GM19372 (cell line): ENCODE measurements at regions not wholly inside any gene's neighbourhood (a gene's known extent, or its start where the extent isn't known, plus 50 kb on each side); places are given as distances from the start of the nearest gene placed in this dataset.

Experiments used
- ATAC-seq: cut with Tn5 transposase; IDR thresholded peaks from one replicate; pipeline ENCODE4 v1.9.1; 2021; ENCODE audit warnings: mild to moderate bottlenecking, low read depth, moderate library complexity; ENCODE audit not compliant: unreplicated experiment

GRCh38 chr11:41955635-41956400 lies 496.4 kb upstream of the LRRC4C start:
- ATAC-seq = no peak

- no peak for ATAC-seq
Measured at GRCh38 chr11:41963406-41963805, 504.0 kb upstream of the LRRC4C start.

DNA sequence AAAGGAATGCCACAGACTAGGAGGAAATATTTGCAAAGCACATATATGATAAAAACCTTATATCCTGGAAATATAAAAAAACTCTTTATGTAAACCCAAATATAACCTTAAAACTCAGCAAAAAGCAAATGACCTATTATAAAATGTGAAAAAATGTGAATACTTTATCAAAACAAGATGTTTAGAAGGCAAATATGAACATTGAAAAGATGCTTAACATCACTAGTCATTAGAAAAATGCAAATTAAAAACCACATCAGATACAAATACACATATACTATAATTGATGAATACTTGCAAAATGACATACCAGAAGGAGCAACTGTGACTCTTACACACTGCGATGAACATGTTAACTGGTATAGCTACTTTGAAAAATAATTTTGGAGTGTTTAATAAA lies 511.2 kb upstream of the LRRC4C start:
- ATAC-seq = no peak

GRCh38 chr11:41971592-41971991 lies 512.1 kb upstream of the LRRC4C start:
- ATAC-seq = no peak

DNA sequence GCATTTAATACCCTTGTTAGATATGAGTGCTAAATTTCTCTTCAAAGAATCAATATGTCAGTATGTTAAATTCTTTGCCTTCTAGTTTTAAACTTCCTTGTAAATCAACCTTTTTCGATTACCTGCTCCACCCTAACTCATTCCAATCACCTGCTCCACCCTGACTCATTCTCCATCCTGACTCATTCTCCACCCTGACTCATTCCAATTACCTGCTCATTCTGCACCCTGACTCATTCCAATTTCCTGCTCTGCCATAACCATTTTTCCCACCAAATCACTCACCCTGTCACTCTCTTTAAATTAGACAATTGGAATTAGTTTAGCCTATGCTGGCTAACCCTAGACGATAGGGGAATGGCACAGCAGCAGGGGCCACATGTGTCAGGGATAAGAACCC lies 519.5 kb upstream of the LRRC4C start:
- ATAC-seq = no peak

DNA sequence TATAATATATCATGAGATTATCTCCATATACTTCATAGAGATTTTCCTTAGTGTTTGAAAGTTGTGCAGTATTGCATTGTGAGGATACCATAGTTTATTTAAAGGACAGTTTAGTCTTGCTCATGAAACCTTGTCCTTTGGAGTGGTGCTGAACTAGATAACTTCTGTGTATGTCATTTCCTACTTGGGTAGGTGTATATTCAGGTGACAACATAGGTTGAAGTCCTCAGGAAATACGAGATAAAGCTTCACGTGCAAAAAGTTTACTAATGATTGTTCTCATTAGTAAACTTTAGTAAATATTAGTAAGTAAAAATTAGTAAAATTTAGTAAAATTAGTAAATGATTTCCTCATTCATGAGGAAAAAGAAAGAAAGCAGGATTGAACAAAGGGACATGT lies 521.3 kb upstream of the LRRC4C start:
- no peak for ATAC-seq

DNA sequence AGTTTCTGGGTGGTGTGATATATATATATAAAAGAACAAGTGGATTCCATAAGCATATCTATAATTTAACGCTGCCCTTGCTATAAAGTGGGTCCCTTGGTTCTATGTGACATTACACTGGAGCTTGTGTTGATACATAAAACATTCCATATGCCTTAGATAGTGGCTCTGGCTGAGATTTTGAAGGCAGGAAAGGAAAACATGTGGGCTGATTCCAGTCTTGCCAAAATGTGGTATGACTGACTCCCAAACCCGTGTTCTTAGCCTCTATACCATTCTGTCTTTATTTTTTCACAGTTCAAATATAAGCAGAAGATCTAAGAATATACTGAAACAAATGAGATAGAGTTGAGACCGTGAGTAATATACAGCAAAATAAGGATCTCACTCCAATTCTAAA lies 522.8 kb upstream of the LRRC4C start:
- ATAC-seq = no peak

- ATAC-seq = no peak
Measured at GRCh38 chr11:41982975-41983374, 523.5 kb upstream of the LRRC4C start.

DNA sequence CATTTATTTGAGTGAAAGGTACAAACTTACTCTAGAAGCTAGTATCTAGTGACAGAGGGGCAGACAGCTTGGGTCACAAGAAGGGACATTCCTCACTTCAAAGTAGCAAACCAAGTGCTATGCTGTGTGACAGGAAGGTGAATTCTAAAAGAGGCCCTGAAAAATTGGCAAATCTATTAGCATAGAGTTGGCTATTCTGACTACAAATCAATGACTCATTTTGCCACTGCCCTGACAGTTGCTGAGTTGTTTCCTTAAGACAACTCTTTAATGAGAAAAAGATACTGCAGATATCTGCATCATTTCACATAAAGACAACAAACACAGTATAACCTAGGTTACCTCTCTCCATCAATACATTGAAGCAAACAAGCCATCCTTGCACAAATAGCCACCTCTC lies 524.0 kb upstream of the LRRC4C start:
- no peak for ATAC-seq

DNA sequence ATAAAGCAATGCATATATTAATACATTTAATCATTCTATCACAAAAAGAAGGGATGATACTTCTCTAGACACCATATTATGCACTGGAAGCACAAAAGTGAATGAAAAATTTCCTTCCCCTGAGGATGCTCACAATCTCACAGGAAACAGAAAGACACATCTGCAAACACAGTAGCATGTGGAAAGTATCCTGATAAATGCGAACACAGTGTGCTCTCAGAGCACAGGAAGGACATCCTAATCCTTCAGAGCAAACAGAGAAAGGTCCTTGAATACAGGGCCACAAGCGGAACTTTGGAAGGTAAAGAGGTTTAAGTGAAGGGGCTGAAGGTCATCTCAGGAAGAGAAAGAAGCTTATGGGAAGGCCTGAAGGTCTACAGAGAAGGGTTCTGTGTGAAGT lies 524.6 kb upstream of the LRRC4C start:
- ATAC-seq = no peak

- ATAC-seq = no peak
Measured at GRCh38 chr11:41985799-41986198, 526.3 kb upstream of the LRRC4C start.

DNA sequence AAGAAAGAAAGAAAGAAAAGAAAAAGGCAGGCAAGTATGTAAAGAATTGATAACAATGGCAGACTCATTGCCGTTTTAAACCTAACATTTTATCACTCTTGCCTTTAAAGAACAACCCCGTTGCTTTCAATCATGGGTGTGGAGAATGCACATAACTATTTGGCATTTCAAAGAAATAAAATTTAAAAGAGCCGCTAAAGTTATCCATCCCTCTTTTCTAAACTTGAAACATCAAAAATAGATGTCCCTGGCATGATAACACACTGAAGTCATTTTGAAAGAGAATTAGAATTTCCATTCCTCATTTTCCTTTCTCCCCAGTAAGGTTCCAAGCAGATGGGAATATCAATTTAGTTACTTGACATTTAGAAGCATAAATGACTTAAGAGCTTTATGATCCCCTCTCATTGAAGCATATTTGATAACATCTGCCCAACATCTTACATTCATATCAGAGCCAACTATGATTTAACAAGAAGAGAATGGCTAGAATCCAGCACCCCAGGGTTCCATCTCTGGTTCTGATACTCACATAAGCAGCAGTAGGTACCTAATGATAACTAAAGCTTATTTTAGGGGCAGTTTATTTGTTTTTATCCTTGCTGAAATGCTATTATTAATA lies 529.6 kb upstream of the LRRC4C start:
- no peak for ATAC-seq

DNA sequence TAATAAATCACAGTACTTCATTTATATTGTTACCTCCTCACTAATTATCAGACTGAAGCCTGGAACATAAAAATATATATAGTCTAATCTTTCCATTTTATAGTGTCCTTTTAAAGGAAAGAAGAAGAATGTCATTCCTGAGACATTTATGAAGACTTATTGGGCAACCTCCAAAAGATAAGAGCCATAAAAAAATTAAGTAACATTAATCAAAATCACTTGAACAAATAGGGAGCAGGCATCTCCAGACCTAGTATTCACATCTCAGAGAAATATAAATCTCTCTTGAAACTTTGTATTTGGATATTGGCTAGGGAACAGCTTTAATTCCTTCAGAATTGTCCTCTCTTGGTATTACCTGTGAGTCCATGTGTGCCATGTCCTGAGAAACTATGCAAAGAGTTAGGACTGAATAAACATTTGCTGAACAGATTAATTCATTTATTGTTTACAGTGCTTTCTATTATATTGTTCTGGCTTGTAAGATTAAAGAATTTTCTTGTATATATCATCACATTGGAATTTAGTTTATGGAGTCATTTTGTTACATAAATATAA lies 530.5 kb upstream of the LRRC4C start:
- no peak for ATAC-seq

DNA sequence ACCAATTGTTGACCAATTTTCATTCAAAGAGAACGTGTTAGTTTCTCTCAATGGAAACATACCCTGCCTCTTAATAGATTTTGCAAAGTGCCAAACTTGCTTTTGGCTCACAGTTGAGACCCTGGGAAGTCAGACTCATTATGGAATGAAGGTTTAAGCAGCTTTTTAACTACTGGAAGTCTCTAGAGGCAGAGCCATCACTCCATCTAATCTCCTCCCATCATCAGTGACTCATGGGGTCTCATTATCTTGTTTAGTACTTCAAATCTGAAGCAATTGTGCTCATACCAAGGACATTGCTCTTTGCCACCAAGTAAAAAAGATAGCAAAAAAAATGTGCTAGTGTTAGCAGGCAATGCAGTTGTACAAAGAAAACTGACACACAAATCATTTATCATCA lies 537.1 kb upstream of the LRRC4C start:
- no peak for ATAC-seq

DNA sequence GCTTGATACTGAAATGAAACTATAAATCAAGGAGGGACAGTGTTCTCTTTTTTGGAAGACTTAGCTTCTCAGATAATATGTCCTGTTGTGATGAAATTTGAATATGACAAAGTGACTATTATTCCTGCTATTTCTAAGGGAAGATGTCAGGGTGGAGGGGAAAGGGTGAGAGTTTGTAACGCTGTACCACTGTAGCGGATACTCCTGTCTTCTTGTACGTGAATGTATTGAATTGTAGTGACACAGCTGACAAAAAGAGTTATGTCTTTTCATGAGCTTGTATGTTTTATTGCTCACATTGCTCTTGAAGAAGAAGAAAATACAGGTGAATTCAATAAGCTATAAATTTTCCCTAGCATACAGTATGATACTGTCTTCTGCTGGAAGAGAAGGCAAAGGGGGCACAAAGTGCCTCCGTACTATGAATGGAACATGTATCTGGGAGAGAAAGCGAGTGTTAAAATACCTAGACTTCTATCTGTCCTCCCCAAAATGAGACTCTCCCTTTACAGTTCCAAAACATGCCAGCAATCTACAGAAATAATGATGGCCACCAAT lies 538.5 kb upstream of the LRRC4C start:
- no peak for ATAC-seq

DNA sequence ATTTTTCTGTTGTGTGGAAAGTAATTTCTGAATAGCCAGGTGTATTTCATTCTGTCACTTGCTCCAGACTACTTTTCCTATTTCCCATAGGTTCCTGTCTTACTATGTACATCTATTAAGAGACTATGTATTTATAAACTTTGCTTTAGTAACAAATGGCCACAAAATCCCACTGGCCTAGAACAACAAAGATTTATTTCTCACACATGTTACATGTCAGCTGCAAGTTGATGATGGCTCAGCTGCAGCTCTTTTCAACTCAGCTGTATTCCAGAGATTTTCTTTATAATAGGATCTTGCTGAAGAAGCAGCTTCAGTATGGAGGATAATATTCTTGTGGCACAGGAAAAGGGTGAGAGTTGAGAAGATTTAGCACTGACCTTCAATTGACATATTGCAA lies 539.6 kb upstream of the LRRC4C start:
- no peak for ATAC-seq

- ATAC-seq = no peak
Measured at GRCh38 chr11:42003801-42004200, 544.3 kb upstream of the LRRC4C start.

GRCh38 chr11:42006766-42007165 lies 547.3 kb upstream of the LRRC4C start:
- ATAC-seq = no peak

DNA sequence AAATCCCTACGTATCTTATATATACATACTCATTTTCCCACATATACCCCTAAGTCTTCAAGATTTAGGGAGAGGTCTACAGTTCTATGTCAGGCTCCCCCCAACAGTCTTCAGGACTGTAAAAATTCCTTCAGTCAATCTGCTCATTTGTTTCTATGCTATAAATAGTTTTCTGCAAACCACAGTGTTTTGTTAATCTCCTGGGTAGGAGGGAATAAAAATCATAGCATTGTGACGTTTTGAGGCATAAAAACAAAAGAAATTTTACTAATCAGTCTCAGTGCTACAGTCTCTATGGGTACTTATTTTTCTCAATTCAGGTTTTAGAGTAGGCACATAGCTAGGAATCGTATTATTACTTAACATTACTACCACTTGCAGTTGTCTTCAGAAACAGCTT lies 552.8 kb upstream of the LRRC4C start:
- no peak for ATAC-seq

DNA sequence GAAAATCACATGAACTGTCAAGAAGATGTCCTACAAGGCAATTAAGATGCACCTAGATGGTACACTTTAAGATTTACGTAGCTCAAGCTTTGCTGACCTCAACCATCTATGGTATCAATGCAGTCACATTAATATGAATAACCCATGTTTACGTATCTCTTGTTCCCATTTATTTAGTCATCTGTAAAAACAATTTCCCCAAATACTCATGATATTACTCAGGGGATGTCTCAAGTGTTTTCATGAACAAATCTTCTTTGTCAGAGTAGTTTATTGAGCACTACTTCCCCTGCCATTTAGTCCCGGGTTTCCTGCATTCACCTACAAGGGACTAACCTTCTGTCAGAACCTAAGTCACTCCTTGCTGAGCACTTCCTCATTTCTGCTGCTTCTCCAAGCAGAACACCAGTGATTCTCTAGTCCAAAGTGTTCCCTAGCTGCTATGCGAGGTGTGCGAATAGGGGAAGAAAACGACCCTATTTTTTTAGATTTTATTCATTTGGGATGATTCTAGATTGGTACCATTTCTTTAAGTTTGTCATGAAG lies 554.3 kb upstream of the LRRC4C start:
- no peak for ATAC-seq

- ATAC-seq = no peak
Measured at GRCh38 chr11:42021911-42022310, 562.5 kb upstream of the LRRC4C start.

GRCh38 chr11:42023267-42023666 lies 563.8 kb upstream of the LRRC4C start:
- no peak for ATAC-seq
